HG02623 (cell line): ENCODE measurements at regions not wholly inside any gene's neighbourhood (a gene's known extent, or its start where the extent isn't known, plus 50 kb on each side); places are given as distances from the start of the nearest gene placed in this dataset.
"Not testable (repeated sequence)": the region's sequence is repeated elsewhere in the genome, so short reads cannot be mapped to it uniquely, and the experiment has no call there.

Source experiments
- ATAC-seq: cut with Tn5 transposase; IDR thresholded peaks from one replicate; pipeline ENCODE4 v1.9.1; 2021; ENCODE audit warnings: moderate library complexity; ENCODE audit not compliant: unreplicated experiment

DNA sequence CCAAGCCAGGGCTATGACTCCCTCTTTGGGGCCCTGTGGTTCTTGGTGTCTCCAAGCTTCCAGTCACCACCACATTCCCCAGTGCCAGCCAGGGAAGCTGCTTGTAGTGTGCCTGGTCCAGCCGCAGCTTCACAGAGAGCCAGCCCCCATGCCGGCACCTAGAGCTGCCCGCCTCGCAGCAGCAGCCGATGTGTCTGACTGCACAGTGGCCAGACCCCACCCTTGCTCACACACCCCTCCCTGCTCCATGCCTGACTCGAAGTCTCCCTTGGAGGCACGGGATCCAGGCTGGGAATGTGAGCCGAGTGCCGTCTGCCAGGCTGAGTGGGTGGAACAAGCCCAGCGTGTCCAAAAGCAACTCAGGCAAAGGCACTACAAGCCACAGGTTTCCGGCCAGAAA is 123.3 kb upstream of the SFSWAP start:
- no peak for ATAC-seq

GRCh38 chr12:131589221-131589897 is 121.5 kb upstream of the SFSWAP start:
- ATAC-seq = no peak

DNA sequence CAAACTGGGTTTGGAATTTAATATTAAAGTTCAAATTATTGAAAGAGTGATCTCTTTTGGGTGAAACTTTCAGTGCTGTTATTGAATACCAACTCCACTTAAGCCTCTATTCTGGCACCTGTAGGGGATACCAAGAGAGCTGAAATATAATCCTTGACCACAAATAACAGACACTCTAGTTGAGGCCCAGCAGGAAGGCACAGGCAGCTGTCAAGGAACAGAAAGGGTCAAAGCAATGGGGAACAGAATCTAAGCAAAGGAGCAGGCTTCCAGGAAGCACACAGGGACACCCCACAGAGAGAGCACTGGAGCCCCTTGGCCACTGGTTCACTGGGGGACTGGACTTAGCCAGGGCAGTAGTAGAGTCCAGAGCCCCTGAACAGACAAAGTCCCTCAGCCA is 120.9 kb upstream of the SFSWAP start:
- no peak for ATAC-seq

DNA sequence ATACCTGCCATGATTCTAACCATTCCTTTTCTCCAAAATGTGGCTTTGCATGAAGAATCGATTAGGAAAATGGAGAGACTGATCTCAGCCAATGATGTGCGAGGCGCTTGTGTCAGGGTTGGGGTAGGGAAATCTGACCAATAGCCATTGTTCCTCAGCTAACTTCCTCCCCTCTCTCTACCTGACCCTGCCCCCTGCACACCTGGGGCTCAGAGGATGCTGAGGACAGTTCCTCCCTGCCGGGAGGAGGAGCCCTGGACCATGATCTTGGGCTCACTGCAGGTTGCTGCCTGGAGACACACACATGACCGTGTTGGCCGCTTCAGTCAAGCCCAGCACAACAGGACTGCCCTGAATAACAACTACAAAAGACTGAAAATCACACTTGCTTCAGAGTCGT is 119.8 kb upstream of the SFSWAP start:
- no peak for ATAC-seq

GRCh38 chr12:131591714-131592709 is 118.9 kb upstream of the SFSWAP start:
- no peak for ATAC-seq

DNA sequence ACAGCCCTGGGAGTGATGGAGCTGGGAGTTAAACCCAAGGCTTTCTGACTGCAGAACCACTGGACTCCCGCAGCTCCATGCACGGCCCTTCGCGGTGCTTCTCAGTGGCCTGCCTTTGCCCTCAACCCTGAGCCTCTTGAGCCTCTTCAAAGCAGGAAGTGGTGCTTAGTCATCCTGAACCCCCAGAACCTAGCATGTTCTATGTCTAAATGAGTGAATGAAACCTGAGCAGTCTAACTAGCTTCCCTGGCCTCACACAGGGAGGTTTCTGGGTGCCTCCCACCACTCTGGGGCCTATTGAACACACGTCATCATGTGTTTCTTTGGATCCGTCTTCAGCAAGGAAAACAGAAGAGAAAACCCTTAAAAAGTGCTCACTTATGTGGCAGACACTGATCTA is 117.9 kb upstream of the SFSWAP start:
- ATAC-seq = peak; percentile 90

DNA sequence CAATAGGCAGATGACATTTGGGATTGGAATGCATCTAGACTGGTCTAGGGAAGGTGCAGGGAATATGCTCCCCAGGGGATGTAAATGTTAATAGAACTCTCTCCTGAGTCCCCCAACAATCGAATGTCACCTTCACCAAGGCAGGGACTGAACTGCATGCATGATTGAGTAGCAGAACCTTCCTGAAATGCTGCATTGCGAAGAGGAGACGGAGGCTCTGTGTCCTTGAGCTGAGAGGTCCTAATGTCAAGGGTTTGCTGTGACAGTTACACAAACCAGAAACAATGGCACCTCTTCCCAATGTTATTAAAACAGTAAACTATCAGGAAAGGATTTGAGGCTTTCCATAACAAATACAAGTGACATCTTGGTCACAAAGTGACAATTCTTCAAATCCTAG is 117.5 kb upstream of the SFSWAP start:
- ATAC-seq = no peak

DNA sequence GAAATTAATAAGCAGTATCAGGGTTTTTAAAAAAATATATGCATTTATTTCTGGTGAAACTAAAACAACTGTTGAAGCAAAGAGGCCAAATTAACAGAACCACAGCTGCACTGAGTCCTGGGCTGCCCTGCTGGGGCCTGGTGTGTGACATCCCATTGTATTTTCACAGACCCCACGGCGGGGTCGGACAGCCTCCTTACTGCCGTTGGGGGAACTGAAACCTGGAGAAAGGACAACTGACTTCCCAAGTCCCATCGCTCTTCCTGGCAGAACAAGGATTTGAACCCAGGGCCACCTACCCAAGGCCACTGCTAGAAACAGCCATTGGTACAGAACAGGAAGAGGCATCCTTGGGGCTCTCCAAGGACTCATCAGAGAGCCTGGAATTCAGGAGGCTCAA is 114.8 kb upstream of the SFSWAP start:
- ATAC-seq = no peak

GRCh38 chr12:131597333-131597732 is 113.6 kb upstream of the SFSWAP start:
- ATAC-seq = no peak

DNA sequence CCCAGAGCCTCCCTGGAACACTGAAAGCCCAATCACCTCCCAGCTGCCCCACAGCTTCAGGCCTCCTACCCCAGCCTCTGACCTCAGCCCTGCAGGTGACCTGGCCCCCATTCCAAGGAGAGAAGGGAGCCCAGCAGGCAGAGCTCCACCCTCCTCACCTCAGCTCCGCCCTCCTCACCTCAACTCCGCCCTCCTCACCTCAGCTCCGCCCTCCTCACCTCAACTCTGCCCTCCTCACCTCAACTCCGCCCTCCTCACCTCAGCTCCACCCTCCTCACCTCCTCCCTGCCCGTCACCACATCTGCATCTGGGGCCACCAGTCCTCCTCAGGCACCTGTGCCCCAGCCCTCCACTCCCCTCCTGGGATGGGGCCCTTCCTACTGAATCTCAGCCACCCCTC is 112.2 kb upstream of the SFSWAP start:
- no peak for ATAC-seq

DNA sequence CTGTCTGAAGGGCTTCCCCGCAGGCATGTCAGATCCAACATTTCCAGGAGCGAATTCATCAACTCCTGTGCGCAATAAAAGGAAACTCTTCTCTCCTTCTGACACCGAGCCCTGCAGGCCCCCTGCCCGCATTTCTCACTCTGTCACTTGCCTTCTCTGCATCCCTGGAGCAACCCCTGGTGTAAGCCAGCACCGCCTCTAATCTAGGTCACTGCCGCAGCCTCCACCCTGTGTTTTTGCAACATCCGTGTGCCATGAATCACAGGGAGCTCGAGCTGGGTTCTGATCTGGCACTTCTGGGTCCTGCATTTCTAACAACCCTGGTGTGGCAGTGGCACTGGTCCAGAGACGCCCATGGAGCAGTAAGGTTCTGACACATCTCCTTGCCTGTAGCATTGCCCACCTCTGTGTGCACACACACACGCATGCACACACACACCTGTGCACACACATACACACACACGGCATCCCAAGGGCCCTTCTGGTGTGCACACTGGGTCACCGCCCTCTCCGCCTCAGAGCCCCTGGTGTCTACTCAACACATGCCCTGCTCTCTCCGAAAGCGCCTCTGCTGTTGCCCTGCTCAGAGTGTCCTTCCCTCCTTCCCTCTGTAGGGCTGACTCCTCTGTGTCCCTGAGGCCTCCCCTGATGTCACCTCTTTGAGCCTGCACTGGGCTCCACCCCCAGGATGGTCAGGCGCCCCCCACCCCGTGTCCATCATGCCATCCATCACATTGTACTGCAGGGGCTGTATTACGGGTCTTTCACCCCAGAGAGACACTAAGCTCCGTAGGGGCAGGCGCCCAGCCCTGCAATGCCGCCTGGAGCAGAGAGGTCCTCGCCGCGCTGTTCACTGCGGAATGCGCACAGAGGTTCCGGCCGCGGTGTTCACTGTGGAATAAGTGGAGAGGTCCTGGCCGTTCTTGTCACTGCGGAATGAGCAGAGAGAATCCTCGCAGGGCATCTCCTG is 111.4 kb upstream of the SFSWAP start:
- ATAC-seq = no peak

DNA sequence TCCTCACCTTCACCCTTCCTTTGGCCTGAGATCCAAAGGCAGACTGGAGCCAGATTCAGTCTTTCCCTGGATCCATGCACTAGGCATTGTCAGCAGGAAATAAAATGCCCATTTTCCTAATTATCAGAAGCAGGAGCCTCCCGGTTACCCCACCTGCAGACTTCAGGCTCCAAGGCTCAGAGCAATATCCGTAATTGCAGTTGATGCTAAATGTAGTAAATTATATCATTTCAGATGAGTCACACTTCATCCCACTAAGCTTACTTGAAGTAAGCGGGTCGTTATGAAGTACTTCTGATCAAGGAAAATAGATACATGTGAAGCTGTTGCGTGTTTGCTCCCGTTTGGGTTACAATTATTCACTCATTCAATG is 110.7 kb upstream of the SFSWAP start:
- no peak for ATAC-seq

DNA sequence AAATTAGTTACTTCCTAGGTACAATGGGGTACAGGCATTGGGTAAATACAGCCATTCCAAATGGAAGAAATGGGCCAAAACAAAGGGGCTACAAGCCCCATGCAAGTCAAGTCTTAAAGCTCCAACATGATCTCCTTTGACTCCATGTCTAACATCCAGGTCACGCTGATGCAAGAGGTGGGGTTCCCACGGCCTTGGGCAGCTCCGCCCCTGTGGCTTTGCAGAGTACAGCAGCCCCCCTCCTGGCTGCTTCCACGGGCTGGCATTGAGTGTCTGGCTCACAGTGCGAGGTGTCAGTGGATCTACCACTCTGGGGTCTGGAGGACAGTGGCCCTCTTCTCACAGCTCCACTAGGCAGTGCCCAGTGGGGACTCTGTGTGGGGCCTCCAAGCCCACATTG is 109.4 kb upstream of the SFSWAP start:
- ATAC-seq = not testable (repeated sequence)

DNA sequence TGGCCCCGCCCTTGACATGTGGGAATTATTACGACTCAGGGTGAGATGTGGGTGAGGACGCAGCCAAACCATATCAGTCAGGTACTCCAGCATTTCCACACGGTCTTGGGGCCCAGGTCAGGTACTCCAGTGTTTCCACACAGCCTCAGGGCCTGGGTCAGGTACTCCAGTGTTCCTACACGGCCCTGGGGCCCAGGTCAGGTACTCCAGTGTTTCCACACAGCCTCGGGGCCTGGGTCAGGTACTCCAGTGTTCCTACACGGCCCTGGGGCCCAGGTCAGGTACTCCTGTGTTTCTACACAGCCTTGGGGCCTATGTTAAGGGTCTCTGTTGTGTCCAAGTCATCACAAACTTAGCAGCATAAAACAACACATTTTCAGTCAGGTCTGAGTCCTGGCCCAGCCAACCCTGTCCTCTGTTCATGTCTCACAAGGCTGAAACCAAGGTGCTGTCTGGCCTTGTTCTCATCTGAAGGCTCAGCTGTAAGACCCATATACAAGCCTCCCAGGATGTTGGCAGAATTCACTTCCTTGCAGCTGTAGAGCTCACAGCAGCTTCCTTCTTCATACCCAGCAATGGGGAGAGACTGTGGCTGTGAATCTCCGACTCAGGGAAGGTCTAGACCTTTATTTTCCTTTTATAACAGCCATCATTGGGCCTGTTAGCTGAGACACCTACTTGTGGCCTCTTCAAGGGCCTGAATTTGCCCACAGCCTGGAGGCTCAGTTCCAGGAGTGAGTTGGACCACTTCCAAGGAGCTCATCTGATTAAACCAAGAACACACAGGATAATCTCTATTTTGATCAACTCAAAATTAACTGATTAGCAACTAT is 107.6 kb upstream of the SFSWAP start:
- ATAC-seq = no peak

- ATAC-seq = no peak
Measured at GRCh38 chr12:131603939-131604795, 106.7 kb upstream of the SFSWAP start.

DNA sequence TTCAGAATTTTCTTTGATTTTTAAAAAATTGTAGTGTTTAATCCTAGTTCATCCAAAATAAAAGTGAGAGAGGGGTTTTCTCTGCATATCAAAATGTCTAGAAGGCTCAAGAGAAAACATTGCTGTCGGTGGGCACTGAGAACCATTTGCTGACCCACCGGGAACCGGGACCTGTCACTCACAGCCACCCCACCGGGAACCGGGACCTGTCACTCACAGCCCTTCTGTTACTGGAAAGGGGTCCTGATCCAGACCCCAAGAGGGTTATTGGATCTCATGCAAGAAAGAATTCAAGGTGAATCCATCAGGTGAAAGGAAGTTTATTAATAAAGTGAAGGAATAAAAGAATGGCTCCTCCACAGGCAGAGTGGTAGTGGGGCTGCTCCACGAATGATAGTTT is 106.0 kb upstream of the SFSWAP start:
- no peak for ATAC-seq

DNA sequence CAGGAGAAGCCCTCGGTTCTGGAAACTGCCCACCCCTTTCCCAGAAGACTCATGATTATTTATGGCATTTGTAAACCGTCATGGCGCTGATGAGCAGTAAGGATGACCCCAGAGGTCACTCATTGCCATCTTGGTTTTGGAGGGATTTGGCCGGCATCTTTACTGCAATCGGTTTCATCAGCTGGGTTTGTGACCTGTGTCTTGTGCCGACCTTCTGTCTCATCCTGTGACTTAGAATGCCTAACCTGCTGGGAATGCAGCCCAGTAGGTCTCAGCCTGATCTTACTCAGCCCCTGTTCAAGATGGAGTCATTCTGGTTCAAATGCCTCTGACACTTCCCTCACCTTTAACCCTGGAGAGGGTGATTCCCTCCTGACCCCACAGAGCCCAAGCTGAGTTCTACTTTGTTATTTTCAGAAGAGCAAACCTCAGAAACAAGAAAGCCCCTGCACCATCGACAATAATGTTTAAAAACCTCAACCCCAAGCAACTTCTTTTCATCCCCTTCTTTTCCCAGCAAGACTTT is 105.5 kb upstream of the SFSWAP start:
- ATAC-seq = no peak

DNA sequence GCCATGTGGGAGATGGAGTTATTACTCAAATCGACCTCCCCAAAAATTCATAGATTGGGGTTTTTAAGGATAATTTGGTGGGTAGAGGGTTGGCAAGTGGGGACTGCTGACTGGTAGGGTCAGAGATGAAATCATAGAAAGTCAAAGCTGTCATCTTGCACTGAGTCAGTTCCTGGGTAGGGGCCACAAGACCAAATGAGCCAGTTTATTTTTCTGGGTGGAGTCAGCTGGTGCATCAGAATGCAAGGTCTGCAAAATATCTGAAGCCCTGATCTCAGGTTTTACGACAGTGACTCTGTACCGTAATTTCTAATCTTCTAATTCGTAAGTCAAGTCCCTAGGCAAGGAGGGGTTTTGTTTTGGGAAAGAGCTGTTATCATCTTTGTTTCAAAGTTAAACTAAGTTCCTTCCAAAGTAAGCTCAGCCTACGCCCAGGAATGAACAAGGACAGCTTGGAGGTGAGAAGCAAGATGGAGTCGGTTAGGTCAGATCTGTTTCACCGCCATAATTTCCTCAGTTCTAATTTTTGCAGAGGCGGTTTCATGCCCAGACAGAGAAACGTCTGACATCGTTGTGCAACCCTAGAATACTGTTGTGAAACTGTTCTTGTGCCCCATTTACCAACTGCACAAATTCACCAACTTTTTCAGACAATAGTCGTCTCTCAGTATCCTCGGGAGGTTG is 104.5 kb upstream of the SFSWAP start:
- ATAC-seq = no peak
